ENCODE measurements at regions not wholly inside any gene's neighbourhood (a gene's known extent, or its start where the extent isn't known, plus 50 kb on each side); places are given as distances from the start of the nearest gene placed in this dataset.

GRCh38 chr20:60212695-60213094 is 254.5 kb downstream of the CDH26 start:
- DNase-seq (ENCODE audit: low spot score): no peak

- no peak for DNase-seq (ENCODE audit: low spot score)
Measured at GRCh38 chr20:60213126-60213893, 255.1 kb downstream of the CDH26 start.

DNA sequence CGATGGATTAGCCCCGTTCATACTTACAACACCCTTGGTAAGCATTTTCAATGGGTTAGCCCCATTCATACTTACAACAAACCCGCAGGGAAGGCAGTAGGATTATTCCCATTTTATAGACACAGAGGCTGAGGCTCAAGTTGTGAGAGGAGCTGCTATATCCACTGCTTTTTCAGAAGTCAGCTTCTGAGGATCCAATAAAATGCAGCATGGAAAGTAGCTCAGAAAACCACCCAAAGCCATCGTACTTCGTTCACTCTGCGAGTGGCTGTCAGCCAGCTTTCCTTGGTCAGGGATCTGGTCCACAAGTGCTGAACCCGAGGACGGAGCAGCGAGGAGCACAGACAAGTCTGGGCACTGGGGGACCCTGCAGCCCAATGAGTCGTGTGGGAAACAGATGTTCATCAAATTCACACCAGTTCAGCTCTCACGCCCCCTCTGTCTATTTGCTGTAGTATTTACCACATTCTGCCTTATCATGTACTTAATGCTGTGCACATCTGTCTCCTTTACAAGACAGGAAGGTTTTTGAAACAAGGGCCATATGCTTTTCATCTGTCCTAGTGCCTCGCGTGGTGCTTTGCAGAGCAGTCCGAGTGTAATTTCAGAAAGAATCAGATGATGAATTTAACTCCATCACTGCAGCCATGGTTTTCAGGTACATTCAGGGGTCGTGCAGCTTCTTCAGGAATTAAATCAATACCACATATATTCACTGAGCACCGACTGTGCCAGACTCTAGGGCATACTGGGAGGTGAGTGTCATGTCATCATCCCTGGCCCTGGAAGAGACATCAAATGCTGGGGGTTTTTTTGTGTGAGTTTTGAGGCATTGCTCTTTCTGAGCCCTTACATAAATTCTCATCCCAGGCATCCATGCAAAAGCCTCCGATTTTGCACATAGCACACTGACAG is 256.9 kb downstream of the CDH26 start:
- DNase-seq (ENCODE audit: low spot score): no peak

DNA sequence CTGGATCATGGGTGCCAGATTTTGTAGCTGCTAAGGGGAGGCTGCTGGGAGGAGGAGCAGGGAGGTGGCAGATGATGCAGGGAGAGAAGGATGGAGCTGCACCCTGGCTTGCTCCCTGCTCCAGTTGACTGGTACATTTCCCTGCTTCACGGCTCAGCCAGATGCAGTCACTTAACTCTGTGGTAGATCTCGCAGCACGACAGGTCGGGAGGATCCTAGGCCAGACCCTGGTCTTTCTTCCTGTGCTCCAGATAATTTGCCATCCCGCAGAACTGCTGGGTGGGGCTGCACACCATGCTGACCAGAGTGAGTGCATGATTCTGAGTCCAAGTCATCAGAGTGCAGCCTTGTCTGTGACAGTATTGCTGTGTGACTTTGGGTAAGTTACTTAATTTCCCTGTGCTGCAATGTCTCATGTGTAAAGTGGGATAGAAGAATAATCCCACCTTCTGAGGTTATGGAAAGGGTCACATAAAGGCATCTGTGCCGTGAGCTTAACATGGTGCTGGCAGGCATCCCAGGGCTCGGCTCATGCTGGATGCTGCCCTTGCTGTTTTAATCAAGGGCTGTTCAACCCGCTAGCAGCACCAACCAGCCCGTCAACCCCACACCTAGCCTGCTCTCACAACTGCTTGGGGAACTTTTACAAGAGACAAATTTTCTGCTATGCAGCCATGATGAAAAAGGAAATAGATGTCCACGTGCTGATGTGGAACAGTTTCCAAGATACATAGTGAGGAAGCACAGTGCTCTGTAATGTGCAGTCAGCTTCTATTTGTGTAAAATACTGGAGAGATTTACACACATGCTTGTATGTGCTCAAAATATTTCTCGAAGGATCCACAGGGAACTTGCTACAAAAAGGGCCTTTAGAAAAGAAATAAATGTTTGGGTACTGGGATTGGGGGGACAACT is 257.9 kb downstream of the CDH26 start:
- DNase-seq (ENCODE audit: low spot score): no peak

GRCh38 chr20:60219231-60219630 is 261.0 kb downstream of the CDH26 start:
- DNase-seq (ENCODE audit: low spot score): no peak

- no peak for DNase-seq (ENCODE audit: low spot score)
Measured at GRCh38 chr20:60219984-60220562, 261.9 kb downstream of the CDH26 start.

DNA sequence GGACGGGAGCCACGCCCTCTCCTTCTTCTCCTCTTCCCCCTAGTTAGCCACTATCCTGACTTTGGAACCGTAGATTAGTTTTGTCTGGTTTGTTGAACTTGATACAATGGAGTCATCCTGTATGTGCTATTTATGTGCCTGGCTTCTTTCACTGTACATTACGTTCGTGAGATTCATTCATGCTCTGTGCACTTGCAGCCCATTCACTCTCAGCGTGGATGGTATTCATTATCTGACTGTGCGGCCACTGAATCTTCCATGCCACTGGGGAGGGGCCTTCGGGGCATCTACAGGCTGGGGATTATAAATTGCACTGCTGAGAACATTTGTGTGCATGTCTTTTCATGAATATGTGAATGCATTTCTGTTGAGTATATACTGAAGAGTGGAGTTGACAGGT is 262.5 kb downstream of the CDH26 start:
- DNase-seq (ENCODE audit: low spot score): no peak

DNA sequence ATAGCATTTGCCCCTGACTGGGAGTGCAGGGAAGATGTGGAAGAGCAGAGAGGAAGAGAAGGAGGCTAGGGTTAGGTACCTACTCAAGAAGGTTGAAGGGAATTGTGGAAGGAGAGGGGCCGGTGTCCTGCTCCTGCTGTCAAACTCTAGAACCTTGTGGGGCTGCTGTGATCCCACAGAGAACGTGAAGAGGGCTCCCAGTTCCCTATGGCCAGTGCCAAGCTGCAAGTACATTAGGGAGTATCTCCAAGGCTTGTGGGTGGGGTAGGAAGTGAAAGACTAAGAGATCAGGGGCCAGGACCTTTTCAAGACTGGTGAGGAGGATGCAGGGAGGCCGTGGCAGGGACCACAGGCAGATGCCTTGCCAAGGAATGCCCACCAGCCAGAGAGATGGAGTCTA is 263.4 kb downstream of the CDH26 start:
- no peak for DNase-seq (ENCODE audit: low spot score)

DNA sequence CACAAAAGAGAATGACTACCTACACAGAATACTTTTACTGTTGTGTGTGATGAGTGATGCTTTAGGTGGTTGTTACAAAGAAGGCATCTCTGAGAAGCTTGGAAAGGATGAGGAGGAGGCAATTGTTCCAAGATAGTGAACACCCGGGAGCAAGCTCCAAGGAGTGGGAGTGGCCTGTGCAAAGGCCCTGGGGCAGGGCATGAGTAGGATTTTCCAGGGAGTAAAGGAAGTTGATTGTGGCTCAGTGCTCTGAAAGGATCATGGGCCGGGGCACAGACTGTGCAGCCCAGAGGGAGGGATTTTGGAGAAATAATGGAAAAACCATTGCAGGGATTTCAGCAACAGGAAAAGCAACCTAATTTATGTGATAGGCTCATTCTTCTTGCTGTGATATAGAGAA is 264.3 kb downstream of the CDH26 start:
- DNase-seq (ENCODE audit: low spot score): no peak

DNA sequence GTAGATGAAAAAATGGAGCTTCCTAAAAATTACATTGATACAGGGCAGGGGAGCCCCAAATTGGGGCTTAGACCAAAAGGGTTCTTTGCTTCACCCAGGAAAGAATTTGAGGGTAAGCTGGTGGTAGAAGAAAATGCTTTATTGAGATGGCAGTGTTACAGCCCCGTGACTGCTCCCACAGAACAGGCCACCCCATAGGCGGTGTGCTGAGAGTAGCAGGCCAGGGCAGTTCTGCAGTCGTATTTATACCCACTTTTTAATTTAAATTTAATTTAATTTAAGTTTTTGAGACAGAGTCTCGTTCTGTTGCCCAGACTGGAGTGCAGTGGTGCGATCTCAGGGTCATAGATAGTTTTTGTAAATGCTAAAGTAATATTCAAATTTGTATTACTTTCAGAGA is 265.0 kb downstream of the CDH26 start:
- no peak for DNase-seq (ENCODE audit: low spot score)

GRCh38 chr20:60224914-60225313 is 266.7 kb downstream of the CDH26 start:
- no peak for DNase-seq (ENCODE audit: low spot score)

DNA sequence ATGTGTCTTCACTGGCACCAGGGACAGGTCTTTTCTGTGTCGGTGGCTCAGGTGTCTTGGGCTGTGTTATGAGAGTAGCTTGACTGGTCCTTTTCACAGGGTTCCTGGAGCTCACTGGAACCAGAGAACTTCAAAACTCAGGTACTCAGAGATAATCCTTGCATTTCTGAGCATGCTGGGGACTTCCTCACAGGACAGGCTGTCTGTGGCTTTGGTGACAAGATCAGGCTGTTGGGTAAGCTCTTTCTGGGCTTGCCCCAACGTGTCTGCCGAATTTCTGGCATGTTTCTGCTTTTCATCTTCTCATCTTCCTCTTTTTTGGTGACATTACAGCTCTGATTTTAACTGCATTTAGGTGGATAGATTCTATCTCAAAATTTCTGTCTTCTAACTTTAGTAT is 270.0 kb downstream of the CDH26 start:
- DNase-seq (ENCODE audit: low spot score): no peak

DNA sequence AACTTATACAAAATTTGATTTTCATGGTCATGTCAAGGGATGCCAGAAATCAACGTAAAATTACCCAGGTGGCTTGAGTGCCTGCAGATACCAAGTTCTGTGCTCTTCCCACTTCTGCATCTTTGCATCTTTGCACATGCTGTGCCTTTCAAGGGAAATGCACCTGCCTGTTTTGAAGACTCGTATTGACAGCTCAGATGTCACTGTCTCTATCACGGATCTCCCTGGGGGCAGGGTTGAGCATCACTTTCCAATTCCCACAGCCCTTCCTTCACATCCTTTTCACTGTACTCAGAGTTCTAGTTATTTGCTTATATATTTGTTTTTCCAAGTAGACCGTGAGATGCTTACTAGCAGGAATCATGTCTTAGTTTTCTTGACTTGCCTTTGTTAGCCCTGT is 274.2 kb downstream of the CDH26 start:
- DNase-seq (ENCODE audit: low spot score): no peak

DNA sequence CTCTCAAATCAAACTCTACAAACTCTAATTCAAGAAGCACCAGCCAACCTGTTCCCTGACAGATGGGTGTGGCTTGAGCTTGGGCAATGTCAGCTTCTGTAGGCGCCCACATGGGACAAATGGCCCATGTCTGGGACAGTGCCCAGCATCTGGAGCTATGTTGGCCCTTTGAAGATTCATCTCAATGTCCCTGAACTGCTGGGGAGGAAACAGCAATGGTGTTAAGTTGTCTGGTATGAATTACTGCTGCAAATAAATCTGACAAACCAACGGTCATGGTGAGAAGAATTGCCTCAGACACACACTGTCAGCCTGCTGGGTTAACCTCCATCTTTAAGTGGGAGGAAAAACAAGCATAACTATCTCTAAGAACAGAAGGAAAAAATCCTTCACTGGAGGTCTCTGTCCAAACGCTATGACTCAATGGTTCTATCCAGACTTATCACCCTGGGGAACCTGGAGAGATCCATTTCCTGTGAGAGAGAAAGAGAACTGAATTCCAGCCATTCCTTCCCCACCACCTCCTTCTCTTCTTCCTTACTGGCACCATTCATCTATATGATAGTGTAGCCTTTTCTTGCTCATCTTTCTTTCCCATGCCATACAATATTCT is 274.9 kb downstream of the CDH26 start:
- no peak for DNase-seq (ENCODE audit: low spot score)

- DNase-seq (ENCODE audit: low spot score): no peak
Measured at GRCh38 chr20:60236613-60237012, 278.4 kb downstream of the CDH26 start.

DNA sequence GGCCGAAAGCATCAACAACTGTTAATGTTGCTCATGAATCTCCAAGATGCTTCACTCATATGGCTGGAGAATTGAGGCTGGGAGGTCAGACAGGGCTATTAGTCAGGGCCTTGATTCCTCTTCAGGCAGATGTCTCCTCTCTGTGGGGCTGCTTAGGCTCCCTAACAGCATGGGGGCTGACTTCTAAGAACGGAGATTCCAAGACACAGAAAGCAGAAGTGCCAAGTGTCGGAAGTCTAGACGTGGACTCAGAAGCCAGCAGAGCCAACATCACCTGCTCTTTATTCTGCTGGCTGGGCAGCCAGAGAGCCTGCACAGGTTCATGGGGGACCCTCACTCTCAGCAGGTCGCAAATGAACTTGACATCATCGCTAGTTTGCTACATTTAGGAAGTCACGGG is 279.8 kb downstream of the CDH26 start:
- DNase-seq (ENCODE audit: low spot score): no peak

- no peak for DNase-seq (ENCODE audit: low spot score)
Measured at GRCh38 chr20:60238992-60239660, 280.9 kb downstream of the CDH26 start.

DNA sequence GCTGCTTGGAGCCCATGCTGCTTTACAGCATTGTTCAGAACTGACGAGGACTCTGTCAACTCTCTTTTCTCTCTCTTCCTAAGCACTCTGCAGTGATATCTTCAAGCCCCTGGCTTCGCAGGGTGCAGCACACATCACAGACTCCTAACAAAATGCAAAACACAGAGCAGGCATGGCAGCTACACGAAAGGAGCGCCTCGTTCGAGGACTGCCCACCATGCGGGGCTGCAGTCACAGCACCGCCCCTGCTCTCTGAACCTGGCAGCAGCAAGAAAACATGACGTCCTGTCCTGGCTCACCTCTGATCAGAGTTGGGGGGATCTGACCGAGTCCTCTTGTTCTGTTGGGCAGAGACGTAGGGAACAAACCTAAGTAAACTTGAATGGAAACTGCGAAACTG is 281.7 kb downstream of the CDH26 start:
- no peak for DNase-seq (ENCODE audit: low spot score)

DNA sequence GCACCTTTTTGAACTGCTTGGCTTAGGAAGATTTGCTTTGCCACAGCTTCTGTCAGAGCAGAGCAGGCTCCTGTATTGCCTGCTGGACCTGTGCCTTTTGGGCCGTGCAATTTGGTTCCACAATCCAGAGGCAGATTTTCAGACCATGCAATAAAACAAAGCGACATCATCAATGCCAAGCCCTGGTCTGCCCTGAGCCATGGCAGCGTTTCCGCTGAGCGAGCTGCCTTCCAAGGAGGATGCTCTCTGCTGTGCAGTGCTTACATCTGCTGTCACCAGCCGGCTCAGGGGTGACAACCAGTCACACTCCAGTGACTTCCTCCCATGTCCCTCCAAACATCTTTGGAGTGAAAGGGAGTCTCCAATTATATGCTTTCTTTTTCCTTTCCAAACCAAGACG is 282.2 kb downstream of the CDH26 start:
- DNase-seq (ENCODE audit: low spot score): no peak

- no peak for DNase-seq (ENCODE audit: low spot score)
Measured at GRCh38 chr20:60240986-60241385, 282.8 kb downstream of the CDH26 start.

All from SK-N-DZ (cell line).